NCI-H82 treated with DMSO at 0.1 percent for 48 hours (cell line): ENCODE measurements at regions not wholly inside any gene's neighbourhood (a gene's known extent, or its start where the extent isn't known, plus 50 kb on each side); places are given as distances from the start of the nearest gene placed in this dataset.

ENCODE experiments used
- DNase-seq: peaks from one replicate; lab custom pipeline; 2025; ENCODE audit not compliant: unreplicated experiment; lab: John Stamatoyannopoulos, UW

DNA sequence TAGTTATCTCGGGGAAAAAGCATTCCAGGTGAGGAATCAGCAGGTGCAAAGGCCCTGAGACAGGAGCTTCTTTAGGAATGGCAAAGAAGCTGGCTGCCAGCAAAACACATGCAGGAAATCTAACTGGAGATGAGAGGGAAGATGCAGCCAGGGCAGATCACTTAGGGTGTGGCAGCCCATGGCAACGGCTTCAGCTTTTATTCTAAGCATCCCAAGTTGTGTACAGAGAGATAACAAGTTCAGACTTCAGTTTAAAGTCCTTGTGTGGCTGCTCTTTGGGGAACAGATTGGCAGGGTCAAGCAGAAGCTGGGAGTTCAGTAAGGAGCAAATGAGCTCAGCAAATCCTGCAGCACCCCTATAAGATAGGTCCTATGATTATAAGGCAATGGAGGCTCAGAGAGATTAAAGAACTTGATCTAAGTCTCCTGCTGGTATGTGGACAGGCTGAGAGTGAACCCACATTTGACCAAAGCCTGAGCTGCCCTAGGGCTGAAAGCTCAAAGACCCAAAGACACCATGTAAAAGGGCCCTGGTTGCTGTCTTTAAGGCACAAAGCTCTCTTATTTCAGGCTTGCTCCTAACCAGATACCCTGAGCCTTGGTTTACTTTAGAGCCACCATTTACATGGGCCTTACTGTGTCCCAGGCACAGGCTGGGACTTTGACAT is 466.8 kb downstream of the SOX6 start:
- DNase-seq: no peak

DNA sequence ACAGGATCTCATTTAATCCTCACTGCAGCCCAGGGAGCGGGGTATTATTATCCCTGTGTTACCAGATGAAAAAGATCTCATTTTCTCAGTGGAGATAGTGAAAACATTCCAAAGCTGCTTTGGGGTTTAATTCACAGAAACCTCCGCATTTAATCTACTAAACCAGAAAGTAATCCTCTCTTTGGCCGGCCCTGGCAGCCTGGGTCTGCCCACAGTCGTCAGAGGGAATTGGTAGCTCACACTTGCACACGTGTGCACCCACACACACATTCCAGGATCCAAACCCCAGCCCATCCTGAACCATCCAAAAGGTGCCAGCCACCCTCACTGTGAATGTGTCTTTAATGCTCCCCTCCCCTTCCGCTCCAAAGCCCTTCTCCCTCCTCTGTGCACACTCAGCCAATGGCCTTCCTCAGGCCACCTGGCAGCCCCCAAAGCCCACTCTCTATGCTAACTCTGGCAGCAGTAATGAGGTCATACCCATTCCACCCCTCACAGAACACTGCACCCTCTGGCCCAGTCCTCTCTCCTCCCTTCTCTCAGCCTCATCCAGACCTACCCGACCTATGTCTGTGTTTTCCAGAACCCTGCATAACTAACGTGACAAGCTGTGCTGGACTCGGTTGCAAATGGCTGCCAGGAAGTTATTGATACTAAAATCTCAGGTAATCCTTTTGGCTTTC is 466.2 kb downstream of the SOX6 start:
- peak; percentile 12 for DNase-seq

DNA sequence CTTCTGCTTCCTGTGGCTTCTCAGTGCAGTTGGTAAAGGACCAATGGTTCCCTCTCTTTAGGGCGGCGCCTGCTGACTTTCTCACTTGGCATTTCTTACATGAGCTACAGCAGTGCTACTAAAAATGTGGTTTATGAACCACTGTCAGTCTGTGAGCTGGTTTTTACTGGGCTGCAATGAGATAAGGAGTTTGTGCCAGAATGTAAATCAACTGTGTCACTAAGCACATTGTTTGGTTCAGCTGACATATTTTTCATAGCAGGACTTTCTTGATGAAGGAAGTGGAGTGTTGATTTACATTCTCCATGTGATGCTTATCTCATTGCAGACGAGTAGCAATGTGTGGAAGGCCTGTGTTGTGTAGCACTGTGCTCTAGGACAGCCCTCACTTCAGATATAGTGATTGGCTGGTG is 463.3 kb downstream of the SOX6 start:
- DNase-seq: no peak

DNA sequence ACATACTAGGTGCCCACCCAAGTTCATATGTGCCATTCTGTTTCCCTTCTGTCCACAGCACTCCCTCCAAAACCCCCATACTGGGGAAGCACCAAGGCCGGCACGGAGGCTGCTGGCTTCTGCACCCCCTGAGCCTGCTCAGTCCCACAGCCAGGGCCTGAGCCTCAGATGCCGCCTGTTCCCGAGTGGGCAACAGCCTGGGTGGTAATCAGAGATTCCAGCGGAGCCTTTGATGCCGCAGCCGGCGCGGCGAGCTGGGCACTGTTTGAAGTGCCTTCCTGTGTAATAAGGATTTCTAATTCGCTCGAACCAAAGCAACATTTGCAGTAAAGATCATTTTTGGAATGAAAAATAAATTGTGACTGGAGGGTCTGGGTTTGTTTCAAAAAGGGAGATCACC is 460.3 kb downstream of the SOX6 start:
- DNase-seq: no peak

DNA sequence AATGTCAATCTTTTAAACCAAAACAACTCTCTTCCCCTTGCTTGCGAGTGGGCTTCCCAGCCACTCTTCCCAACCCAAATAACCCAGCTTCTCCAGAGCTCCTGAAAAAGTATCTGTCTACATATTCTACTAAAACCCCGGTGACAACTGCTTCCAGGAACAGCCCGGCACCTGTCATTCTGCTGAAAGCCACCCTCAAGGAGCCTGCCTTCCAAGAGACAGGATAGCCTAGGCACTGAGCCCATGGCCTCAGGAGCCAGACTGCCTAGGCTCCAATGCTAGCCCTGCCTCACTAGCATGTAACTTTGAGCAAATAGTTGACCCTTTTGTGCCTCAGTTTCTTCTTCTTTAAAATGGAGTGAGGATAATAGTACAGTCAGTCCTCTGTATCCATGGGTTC is 459.8 kb downstream of the SOX6 start:
- DNase-seq: no peak

DNA sequence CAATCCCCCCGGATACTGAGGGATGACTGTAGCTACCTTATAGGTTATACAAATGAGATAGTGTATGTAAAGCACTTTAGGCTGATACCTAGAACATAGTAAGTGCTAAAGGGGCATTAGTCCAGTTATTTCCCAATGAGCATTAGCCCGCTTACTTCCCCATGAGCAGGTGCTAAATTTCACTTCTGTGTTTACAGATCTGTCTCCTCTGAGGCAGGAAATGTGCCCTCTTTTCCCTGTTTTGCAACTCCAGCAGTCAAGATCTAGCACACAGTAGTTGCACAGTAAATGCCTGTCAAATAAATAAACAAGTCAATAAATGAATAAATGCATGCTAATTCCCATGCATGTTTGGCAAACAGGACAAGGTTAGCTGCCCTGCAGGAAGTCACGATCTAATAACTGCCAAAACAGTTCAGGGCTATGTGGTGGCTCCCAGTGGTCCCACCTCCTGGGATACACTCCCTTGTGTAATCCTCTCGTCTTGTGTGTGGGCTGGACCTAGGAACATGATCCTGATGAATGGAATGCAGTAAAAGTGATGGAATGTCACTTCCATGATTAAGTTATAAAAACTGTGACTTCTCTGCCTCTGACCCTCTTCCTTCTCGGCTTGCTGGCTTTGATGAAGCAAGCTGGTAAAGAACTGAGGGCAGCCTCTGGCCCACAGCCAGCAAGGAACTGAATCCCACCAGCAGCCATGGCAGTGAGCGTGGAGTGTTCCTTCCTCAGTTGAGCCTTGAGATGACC is 459.0 kb downstream of the SOX6 start:
- DNase-seq: no peak

DNA sequence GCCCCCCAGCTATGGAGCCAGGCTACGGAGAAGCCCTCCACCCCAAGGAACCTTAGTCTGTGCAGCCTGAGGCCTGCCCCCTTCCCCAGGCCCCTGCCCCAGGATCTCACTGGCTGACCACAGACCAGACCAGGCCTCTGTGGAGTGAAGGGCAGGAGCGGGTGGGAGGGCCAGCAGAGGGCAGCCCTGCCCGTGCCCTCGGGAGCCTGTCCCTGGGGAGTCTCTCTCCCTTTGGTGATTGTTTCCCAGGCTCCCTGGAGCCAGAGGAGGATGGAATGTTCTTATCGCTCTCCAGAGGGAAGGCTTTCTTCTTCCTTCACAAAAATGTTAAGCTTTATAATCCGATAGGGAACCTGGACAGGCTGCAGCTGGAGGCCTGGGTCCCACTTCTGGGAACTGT is 455.3 kb downstream of the SOX6 start:
- no peak for DNase-seq

DNA sequence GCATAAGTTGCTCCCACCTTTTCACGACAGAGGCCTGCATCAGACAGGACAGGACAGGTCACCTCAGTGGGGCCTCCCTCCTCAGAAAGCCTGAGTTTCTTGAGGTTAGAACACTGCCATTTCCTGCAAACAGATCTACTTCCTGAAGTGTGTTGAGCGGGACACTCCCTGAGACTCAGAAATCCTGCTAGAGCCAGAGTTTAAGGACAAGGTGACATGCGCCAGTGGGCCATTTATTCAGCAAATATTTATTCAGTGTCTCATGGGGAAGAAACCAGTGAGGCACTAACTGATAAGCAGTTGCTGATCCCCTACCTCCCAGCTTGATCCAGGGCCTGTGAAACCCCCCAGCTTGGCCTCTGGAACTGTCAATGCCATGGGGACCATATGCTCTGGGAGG is 454.6 kb downstream of the SOX6 start:
- DNase-seq: no peak

DNA sequence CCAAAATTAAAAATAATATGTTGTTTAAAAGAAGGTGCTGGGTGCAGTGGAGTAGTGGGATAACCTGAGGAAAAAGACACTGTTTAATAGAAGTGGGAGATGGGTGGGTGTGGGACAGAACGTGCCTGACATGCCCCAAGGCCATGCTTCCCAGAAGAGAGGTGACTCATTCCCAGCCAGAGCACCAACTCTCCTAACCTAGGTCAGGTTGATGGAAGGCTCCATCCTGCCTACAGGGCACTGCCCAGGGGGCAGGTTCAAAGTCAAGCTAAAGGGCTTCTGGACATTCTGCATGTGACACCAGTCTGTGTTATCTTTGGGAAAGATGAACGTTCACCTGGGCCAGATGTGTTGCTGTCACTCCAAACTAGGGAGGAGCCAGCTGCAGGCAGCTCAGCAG is 453.1 kb downstream of the SOX6 start:
- DNase-seq: no peak

DNA sequence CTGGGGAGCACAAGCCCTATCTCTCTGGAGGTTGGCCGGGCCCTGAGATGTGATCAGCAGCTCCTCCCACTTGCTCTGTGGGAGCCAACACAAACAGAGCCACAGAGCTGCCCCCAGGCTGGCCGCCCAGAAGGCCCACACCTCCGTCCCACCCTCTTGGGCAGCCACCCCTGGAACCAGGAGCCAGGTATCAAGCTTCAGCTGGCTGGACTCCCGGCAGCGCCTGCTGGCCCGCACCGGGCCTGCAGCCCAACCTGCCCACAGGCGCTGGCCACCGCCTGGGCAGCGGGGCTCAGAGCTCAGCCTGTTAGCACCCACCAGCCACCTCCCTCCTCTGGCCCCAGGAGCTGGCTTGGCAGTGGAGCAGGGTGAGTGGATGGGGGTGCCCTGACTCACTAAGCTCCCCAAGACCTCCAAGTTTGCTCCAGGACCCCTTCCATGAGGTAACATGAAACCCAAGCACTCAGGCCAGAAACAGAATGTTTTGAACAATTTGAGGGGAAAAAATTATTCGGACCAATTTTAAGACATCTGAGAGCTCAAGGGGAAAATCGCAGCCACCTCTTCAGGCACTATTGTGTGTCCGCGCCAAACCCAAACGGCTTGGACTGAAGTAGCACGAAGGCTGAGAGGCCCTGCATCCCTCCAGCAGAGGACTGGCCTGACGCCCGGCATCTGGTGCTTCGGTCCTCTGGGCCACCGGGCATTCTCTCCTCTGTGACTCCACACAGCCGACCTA is 450.8 kb downstream of the SOX6 start:
- DNase-seq: no peak

DNA sequence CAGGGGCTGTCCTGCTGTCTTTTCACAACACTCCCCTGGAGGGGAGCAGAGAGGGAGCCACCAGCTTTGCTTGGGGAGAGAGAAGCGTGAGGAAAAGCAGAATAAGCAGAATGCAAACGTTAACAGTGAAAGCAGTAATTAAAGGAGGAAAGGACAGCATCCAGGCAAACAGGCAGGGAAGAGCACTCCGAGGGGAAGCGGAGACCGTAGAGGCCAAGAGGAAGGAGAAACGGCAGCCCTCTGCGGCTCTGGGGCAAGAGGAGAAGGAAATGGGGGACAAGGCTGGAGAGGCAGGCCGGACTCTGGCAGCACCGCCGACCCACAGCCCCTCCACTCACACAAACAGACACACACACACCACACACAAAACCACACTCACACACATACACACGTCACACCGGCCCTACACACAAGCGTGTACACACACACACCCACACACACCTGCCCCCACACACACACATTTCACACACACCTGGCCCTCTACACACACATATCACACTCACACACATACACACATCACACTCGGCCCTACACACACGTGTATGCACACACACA is 449.8 kb downstream of the SOX6 start:
- DNase-seq: no peak

DNA sequence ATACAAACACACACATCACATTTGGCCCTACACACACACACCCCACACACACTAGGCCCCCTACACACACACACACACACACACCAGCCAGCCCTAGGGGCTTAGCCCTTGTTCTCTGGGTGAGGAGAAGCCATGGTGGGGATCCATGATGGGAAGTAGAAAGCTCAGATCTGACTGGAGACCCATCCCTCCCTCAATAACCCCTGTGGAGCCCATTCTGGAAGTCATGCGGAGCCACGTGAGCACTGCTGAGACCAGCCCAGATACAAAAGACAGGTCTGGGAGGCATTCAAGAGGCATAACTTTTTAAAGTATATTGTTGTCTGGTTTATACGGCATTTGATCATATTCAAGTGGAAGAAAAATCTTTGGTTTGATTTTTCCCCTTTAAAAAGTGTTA is 448.5 kb downstream of the SOX6 start:
- no peak for DNase-seq

DNA sequence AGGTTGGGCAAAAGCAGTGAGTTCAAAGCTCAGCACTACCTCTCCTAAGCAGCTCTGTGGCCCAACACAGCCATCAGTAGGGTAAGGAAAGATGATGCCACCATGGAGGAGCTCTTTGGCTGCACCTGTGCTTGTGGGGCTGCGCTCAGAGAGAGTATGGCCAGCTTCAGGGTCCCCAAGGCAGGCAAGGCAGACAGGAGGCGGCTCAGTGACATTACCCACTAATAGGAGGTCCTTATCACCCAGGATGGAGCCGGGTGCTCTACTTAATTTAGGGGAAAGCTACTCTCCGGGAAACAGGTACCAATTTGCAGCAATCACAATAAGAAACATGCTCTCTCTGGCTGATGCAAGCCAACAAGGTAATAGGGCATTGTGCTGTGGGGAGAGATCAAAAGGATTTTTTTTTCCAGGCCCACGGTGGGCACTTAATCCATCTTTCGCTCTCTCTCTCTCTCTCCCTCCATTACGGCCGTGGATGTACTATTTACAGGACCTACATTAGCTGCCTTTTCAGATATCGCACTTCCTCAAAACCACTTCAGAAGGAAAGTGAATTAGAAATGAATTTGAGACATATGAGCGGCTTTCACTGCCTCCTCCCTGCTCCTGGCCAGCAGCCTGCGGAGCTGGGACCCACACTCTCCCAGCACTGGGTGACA is 446.3 kb downstream of the SOX6 start:
- DNase-seq: no peak

DNA sequence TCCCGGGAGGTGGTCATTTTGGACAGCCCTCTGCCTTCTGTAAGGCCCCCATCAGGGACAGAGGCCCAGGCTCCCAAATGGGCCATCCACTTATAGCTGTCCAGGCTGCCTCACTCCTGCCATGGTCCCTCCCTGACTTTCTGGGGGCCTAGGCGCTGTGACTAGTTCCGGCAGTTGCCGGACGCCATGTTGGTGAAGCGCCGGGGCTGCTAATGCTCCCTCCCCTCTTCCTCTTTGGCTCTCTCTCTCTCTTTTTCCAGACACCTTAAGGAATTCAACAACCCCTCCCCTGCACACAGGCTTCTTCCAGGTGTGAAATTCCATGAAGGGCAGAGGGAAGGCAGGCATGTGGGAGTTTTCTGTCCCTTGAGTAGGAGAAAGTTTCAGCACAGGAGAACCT is 445.6 kb downstream of the SOX6 start:
- DNase-seq: no peak

DNA sequence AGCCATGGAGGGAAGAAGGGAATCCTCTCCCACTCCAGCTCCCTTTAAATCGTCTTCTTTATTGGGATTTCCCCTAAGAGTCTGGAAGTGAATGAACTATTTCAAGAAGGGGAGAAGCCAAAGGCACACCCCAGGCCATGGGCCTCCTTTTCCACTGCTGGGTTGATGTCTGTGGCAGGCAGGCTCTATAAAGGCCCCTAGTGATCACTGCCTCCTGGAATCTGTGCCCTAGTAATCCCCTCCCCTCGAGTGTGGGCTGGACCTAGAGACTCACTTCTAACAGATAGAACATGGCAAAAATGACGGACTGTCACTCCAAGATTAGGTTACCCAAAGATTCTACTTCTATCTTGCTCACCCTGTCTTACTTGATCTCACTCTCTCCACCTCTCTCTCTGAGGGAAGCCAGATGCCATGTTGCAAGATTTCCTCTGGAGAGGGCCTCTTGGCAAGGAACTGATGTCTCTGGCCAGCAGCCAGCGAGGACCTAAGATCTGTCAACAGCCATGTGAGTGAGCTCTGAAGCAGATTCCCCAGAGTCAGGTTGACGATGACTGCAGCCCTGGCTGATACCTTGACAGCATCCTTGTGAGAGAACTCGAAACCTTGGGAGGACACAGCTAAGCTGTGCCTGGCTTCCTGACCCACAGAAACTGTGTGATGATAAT is 444.8 kb downstream of the SOX6 start:
- DNase-seq: no peak

DNA sequence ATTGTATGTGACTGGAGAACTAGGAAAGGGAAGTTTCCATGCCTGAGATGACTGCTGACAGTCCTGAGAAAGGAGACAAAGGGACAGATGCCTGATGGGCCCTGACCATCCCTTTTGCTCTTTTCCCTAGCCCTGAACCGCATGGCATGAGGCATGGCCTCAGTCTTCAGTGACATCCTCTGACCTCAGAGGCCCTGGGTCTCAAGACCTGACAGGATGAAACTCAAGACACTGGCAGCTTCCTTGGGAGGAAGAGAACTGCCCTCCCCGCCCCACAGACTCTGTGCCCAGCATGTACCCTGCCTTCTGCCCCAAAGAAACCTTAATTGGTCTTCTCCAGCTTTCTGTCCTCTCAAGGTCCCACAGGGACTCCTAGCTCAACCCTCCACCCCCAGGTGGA is 444.1 kb downstream of the SOX6 start:
- no peak for DNase-seq

DNA sequence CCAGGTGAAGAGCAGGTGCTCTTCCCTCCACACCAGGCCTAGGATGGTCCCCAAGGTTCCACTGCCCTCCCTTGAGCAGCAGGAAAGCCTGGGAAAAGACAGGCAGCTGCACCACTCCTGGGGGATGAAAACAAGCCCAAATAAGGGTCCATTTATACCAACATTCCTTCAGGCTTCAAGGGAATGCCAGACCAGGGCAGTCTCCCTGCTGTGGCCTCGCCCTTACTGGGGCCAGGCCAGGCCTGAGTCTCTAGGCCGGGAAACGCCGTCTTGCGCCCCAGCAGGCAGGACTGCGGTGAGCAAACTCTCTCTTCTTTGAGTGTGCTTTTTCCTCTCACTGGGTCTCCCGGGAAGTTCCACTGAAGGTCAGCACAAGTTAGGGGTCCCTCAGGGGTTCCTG is 443.5 kb downstream of the SOX6 start:
- DNase-seq: no peak

DNA sequence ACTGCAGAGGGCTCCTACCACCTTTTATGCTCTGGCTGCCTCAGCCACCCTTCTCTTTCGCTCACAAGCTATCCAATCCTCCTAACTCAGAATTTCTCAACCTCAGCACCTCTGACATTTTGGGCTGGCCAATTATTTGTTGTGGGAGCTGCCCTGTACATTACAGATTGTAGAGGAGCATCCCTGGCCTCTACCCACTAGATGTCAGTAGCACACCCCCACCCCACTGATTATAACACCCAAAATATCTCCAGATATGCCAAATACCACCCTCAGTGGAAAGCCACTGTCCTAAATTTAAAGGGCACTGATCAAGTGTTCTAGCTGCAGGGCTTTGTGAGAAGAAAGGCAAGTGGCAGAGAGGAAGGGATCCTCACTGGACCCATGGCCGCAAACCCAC is 443.1 kb downstream of the SOX6 start:
- no peak for DNase-seq
